Gastroesophageal sphincter (tissue), 3 donors: ENCODE measurements at regions not wholly inside any gene's neighbourhood (a gene's known extent, or its start where the extent isn't known, plus 50 kb on each side); places are given as distances from the start of the nearest gene placed in this dataset.

Source experiments
- CTCF ChIP-seq, 4 experiments: fragments of 200-600 bp in 2 of 4; fragments of 450-650 bp in 2 of 4; sonication (generic) in 1 of 4; IDR thresholded peaks; one replicate each; pipeline ENCODE4 v1.5.1; 2017 to 2019; ENCODE audit warnings: antibody characterized with exemption in 4 of 4, mild to moderate bottlenecking in 2 of 4, moderate library complexity in 2 of 4
- EP300 ChIP-seq: sonication (generic); formaldehyde crosslinking; IDR thresholded peaks from one replicate; pipeline ENCODE4 v1.6.1; 2017; ENCODE audit warnings: antibody characterized with exemption, mild to moderate bottlenecking
- POLR2A ChIP-seq, 2 donors: fragments of 450-650 bp; IDR thresholded peaks; one replicate each; pipeline ENCODE4 v1.6.1; 2017; ENCODE audit warnings: antibody characterized with exemption in 2 of 2, mild to moderate bottlenecking in 2 of 2, moderate library complexity in 1 of 2
- POLR2AphosphoS5 ChIP-seq: sonication (generic); formaldehyde crosslinking; IDR thresholded peaks from one replicate; pipeline ENCODE4 v1.6.1; 2017; ENCODE audit warnings: antibody characterized with exemption

- no peak for TF ChIP-seq CTCF (IDR thresholded peaks at IDR 0.05)
- TF ChIP-seq POLR2A (IDR thresholded peaks at IDR 0.05) = no peak
- TF ChIP-seq EP300 = no peak
- no peak for TF ChIP-seq POLR2AphosphoS5
These were observed 650.4 kb downstream of the RNF144A start for GRCh38 chr2:7567646-7568045.
